ENCODE measurements at regions not wholly inside any gene's neighbourhood (a gene's known extent, or its start where the extent isn't known, plus 50 kb on each side); places are given as distances from the start of the nearest gene placed in this dataset.

DNA sequence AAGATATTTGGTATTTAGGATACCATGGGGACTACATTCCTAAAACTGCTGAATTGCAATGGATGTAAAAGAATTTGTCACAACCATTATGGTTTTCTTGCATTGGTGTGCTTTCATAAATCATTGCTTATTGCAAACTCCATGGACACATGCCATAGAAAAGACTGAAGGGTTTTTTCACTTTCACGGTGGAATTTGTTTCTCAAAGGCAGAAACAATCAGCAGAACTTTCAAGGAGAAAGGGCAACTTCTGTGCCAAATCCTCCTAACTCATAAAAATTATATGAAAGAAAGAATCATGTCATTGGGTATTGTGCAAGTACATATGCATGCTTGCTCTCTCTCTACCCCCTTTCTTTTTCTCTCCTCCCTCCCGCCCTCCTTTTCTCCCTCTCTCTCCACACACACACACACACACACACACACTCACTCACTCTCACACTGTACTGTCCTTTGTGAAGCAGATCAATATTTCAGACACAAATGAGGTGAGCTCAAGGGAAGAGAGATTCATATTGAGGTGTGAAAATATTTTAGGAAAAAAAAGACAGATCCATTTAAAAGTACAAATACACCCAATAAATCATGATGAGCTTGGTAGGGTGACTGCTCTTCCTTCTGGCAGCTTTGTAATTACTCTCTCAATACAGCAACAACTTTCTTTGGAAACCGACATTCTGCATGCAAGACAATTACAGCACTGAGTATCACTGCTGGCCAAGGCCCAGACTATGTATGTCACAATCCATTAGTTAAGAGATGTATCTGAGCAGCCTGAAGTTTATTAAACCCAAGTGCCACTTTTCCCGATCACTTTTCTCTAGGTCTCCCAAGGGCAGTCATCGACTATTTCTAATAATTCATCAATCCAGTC lies 492.6 kb downstream of the TUSC7 start:
- TF ChIP-seq, protein P1, sequence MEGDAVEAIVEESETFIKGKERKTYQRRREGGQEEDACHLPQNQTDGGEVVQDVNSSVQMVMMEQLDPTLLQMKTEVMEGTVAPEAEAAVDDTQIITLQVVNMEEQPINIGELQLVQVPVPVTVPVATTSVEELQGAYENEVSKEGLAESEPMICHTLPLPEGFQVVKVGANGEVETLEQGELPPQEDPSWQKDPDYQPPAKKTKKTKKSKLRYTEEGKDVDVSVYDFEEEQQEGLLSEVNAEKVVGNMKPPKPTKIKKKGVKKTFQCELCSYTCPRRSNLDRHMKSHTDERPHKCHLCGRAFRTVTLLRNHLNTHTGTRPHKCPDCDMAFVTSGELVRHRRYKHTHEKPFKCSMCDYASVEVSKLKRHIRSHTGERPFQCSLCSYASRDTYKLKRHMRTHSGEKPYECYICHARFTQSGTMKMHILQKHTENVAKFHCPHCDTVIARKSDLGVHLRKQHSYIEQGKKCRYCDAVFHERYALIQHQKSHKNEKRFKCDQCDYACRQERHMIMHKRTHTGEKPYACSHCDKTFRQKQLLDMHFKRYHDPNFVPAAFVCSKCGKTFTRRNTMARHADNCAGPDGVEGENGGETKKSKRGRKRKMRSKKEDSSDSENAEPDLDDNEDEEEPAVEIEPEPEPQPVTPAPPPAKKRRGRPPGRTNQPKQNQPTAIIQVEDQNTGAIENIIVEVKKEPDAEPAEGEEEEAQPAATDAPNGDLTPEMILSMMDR (IDR thresholded peaks at IDR 0.05): no peak
- TF ChIP-seq POLR2A (IDR thresholded peaks at IDR 0.05): no peak

Measured in adrenal gland (tissue), 5 donors.